GM12878 (cell line): ENCODE measurements at regions not wholly inside any gene's neighbourhood (a gene's known extent, or its start where the extent isn't known, plus 50 kb on each side); places are given as distances from the start of the nearest gene placed in this dataset.

ENCODE experiments used
- CREB1 ChIP-seq: IDR thresholded peaks from 2 replicates; pipeline ENCODE4 v1.6.1; 2012; ENCODE audit warnings: low read depth, mild to moderate bottlenecking, inconsistent platforms
- CUX1 ChIP-seq: IDR thresholded peaks from 2 replicates; pipeline ENCODE4 v1.6.1; 2012; ENCODE audit warnings: improper control_type of control experiment, low read depth, low read length; ENCODE audit not compliant: insufficient replicate concordance
- NBN ChIP-seq: fragments of 450-650 bp; IDR thresholded peaks from 2 replicates; pipeline ENCODE4 v1.6.1; 2016
- PAX8 ChIP-seq: fragments of 450-650 bp; IDR thresholded peaks from 2 replicates; pipeline ENCODE4 v1.6.1; 2017; ENCODE audit warnings: mild to moderate bottlenecking, moderate library complexity
- PKNOX1 ChIP-seq: fragments of 450-650 bp; IDR thresholded peaks from 2 replicates; pipeline ENCODE4 v1.6.1; 2016; ENCODE audit warnings: mild to moderate bottlenecking
- RAD21 ChIP-seq: IDR thresholded peaks from 2 replicates; pipeline ENCODE4 v1.6.1; 2011; ENCODE audit warnings: mild to moderate bottlenecking, low read depth, low read length, moderate library complexity; ENCODE audit not compliant: insufficient read depth
- ZBTB4 ChIP-seq: fragments of 450-650 bp; formaldehyde crosslinking; IDR thresholded peaks from 2 replicates; pipeline ENCODE4 v1.4.0; 2022; ENCODE audit warnings: mild to moderate bottlenecking, moderate library complexity

GRCh38 chr2:116948258-116948657 is 866.2 kb upstream of the DDX18 start (continued):
- TF ChIP-seq CUX1 (no peak), CREB1 (no peak), ZBTB4 (CRISPR knock-in tag) (no peak), RAD21 (no peak), PAX8 (no peak), PKNOX1 (no peak), NBN (no peak)
